K562 (cell line): ENCODE measurements at regions not wholly inside any gene's neighbourhood (a gene's known extent, or its start where the extent isn't known, plus 50 kb on each side); places are given as distances from the start of the nearest gene placed in this dataset.

Experiments
- ARNT ChIP-seq, 2 experiments: fragments of 450-650 bp; IDR thresholded peaks; 2 replicates each; pipeline ENCODE4 v1.6.1; 2016; ENCODE audit warnings: mild to moderate bottlenecking in 1 of 2
- BCL6 ChIP-seq: fragments of 250-450 bp; sonication (Bioruptor Pico); IDR thresholded peaks from 2 replicates; pipeline ENCODE4 v1.4.0; 2020
- CBX2 ChIP-seq: fragments of 200-600 bp; sonication (generic); IDR thresholded peaks from one replicate; pipeline ENCODE4 v1.6.1; 2012; ENCODE audit warnings: mild to moderate bottlenecking, low read length, inconsistent platforms; ENCODE audit not compliant: insufficient read depth, poor library complexity, severe bottlenecking
- COPS2 ChIP-seq: fragments of 450-650 bp; conservative IDR thresholded peaks from 2 replicates; pipeline ENCODE4 v1.6.1; 2016; ENCODE audit warnings: mild to moderate bottlenecking, moderate library complexity
- ELF1 ChIP-seq: fragments of 200-800 bp; sonication (Bioruptor generic); IDR thresholded peaks from 2 replicates; pipeline ENCODE4 v1.6.1; 2016; ENCODE audit warnings: missing genetic modification characterization, missing compliant biosample characterization
- EZH2 ChIP-seq: IDR thresholded peaks from 2 replicates; pipeline ENCODE4 v1.6.1; 2012; ENCODE audit warnings: low read depth, mild to moderate bottlenecking, inconsistent platforms, low read length, borderline replicate concordance
- PML ChIP-seq: IDR thresholded peaks from 2 replicates; pipeline ENCODE4 v1.6.1; 2012; ENCODE audit warnings: low read length, inconsistent platforms
- POLR2AphosphoS5 ChIP-seq: IDR thresholded peaks from 2 replicates; pipeline ENCODE4 v1.6.1; 2011; ENCODE audit warnings: mild to moderate bottlenecking, low read depth, low read length, moderate library complexity; ENCODE audit not compliant: control insufficient read depth, insufficient read depth
- PTBP1 ChIP-seq: fragments of 200-400 bp; formaldehyde crosslinking; IDR thresholded peaks from 2 replicates; pipeline ENCODE4 v1.6.1; 2017; ENCODE audit warnings: low read depth, low read length
- SP2 ChIP-seq: IDR thresholded peaks from 2 replicates; pipeline ENCODE4 v1.6.1; 2011; ENCODE audit warnings: mild to moderate bottlenecking, low read depth, low read length, moderate library complexity; ENCODE audit not compliant: poor library complexity, severe bottlenecking; ENCODE audit errors: extremely low read depth
- ZNF184 ChIP-seq: sonication (generic); formaldehyde crosslinking; IDR thresholded peaks from 2 replicates; pipeline ENCODE4 v1.5.0; 2020; ENCODE audit warnings: missing genetic modification reagents
- ZNF311 ChIP-seq: fragments of 250-450 bp; sonication (Bioruptor Pico); IDR thresholded peaks from 2 replicates; pipeline ENCODE4 v1.4.0; 2020; ENCODE audit warnings: mild to moderate bottlenecking, moderate library complexity
- TF ChIP-seq, protein P1 (sequence below): IDR thresholded peaks from 2 replicates; pipeline ENCODE4 v1.6.1; 2011; ENCODE audit warnings: borderline replicate concordance, low read depth, mild to moderate bottlenecking, moderate library complexity, low read length; ENCODE audit not compliant: insufficient read depth, poor library complexity, severe bottlenecking
- TF ChIP-seq, protein P2 (sequence below): fragments of 450-650 bp; IDR thresholded peaks from 2 replicates; pipeline ENCODE4 v1.6.1; 2018; ENCODE audit not compliant: partially characterized antibody
- TF ChIP-seq, protein P3 (sequence below): fragments of 250-450 bp; sonication (Bioruptor Pico); IDR thresholded peaks from 2 replicates; pipeline ENCODE4 v1.8.0; 2022; ENCODE audit warnings: inconsistent platforms
- TF ChIP-seq, protein P4 (sequence below): fragments of 450-650 bp; formaldehyde crosslinking; IDR thresholded peaks from 2 replicates; pipeline ENCODE4 v1.4.0; 2022; ENCODE audit warnings: missing genetic modification characterization
- TF ChIP-seq, protein P5 (sequence below): fragments of 450-650 bp; formaldehyde crosslinking; IDR thresholded peaks from 2 replicates; pipeline ENCODE4 v1.4.0; 2022; ENCODE audit warnings: mild to moderate bottlenecking, moderate library complexity

DNA sequence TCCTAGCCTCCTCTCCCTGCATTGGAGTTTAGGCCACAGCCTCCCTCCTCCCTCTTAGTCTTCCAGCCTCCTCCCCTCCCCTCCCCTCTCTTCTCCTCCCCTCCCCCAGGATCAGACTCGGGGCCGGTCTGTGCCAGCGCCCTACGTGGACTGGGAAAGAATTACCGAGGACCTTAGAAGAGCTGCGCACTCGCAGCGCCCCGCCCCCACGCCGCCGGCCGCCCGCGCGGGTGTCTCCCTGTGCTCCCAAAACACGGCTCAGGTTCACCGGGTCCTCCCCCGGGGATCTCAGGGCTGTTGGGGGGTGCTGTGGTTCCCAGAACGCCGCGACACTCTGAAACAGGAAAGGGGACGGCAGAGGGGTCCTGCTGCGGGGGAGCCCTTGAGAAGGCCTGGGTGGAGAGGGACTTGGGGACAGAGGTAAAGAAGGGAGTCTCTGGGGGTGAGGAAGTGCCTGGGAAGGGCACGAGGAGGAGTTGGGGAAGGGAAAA is 122.3 kb upstream of the TBL1X start (continued):
- TF ChIP-seq, protein P1, sequence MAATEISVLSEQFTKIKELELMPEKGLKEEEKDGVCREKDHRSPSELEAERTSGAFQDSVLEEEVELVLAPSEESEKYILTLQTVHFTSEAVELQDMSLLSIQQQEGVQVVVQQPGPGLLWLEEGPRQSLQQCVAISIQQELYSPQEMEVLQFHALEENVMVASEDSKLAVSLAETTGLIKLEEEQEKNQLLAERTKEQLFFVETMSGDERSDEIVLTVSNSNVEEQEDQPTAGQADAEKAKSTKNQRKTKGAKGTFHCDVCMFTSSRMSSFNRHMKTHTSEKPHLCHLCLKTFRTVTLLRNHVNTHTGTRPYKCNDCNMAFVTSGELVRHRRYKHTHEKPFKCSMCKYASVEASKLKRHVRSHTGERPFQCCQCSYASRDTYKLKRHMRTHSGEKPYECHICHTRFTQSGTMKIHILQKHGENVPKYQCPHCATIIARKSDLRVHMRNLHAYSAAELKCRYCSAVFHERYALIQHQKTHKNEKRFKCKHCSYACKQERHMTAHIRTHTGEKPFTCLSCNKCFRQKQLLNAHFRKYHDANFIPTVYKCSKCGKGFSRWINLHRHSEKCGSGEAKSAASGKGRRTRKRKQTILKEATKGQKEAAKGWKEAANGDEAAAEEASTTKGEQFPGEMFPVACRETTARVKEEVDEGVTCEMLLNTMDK = no peak
- TF ChIP-seq POLR2AphosphoS5 = no peak
- TF ChIP-seq ZNF311 (CRISPR knock-in tag) = no peak
- TF ChIP-seq, protein P2, sequence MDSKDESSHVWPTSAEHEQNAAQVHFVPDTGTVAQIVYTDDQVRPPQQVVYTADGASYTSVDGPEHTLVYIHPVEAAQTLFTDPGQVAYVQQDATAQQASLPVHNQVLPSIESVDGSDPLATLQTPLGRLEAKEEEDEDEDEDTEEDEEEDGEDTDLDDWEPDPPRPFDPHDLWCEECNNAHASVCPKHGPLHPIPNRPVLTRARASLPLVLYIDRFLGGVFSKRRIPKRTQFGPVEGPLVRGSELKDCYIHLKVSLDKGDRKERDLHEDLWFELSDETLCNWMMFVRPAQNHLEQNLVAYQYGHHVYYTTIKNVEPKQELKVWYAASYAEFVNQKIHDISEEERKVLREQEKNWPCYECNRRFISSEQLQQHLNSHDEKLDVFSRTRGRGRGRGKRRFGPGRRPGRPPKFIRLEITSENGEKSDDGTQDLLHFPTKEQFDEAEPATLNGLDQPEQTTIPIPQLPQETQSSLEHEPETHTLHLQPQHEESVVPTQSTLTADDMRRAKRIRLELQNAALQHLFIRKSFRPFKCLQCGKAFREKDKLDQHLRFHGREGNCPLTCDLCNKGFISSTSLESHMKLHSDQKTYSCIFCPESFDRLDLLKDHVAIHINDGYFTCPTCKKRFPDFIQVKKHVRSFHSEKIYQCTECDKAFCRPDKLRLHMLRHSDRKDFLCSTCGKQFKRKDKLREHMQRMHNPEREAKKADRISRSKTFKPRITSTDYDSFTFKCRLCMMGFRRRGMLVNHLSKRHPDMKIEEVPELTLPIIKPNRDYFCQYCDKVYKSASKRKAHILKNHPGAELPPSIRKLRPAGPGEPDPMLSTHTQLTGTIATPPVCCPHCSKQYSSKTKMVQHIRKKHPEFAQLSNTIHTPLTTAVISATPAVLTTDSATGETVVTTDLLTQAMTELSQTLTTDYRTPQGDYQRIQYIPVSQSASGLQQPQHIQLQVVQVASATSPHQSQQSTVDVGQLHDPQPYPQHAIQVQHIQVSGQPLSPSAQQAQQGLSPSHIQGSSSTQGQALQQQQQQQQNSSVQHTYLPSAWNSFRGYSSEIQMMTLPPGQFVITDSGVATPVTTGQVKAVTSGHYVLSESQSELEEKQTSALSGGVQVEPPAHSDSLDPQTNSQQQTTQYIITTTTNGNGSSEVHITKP = peak; percentile 10
- no peak for TF ChIP-seq ZNF184 (CRISPR knock-in tag)
- TF ChIP-seq, protein P3, sequence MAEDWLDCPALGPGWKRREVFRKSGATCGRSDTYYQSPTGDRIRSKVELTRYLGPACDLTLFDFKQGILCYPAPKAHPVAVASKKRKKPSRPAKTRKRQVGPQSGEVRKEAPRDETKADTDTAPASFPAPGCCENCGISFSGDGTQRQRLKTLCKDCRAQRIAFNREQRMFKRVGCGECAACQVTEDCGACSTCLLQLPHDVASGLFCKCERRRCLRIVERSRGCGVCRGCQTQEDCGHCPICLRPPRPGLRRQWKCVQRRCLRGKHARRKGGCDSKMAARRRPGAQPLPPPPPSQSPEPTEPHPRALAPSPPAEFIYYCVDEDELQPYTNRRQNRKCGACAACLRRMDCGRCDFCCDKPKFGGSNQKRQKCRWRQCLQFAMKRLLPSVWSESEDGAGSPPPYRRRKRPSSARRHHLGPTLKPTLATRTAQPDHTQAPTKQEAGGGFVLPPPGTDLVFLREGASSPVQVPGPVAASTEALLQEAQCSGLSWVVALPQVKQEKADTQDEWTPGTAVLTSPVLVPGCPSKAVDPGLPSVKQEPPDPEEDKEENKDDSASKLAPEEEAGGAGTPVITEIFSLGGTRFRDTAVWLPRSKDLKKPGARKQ = no peak
- TF ChIP-seq CBX2 = no peak
- TF ChIP-seq, protein P4, sequence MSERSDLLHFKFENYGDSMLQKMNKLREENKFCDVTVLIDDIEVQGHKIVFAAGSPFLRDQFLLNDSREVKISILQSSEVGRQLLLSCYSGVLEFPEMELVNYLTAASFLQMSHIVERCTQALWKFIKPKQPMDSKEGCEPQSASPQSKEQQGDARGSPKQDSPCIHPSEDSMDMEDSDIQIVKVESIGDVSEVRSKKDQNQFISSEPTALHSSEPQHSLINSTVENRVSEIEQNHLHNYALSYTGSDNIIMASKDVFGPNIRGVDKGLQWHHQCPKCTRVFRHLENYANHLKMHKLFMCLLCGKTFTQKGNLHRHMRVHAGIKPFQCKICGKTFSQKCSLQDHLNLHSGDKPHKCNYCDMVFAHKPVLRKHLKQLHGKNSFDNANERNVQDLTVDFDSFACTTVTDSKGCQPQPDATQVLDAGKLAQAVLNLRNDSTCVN (CRISPR knock-in tag) = no peak
- TF ChIP-seq PTBP1 = no peak
- TF ChIP-seq ARNT (IDR thresholded peaks at IDR 0.05) = no peak
- no peak for TF ChIP-seq SP2
- TF ChIP-seq EZH2 = no peak
- TF ChIP-seq COPS2 = no peak
- no peak for TF ChIP-seq ELF1 (tag)
- no peak for TF ChIP-seq PML
- TF ChIP-seq BCL6 (CRISPR knock-in tag) = no peak
- TF ChIP-seq, protein P5, sequence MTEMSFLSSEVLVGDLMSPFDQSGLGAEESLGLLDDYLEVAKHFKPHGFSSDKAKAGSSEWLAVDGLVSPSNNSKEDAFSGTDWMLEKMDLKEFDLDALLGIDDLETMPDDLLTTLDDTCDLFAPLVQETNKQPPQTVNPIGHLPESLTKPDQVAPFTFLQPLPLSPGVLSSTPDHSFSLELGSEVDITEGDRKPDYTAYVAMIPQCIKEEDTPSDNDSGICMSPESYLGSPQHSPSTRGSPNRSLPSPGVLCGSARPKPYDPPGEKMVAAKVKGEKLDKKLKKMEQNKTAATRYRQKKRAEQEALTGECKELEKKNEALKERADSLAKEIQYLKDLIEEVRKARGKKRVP (CRISPR knock-in tag) = no peak
